Middle frontal gyrus (tissue), 1 donor: ENCODE measurements at regions not wholly inside any gene's neighbourhood (a gene's known extent, or its start where the extent isn't known, plus 50 kb on each side); places are given as distances from the start of the nearest gene placed in this dataset.

ENCODE experiments used
- DNase-seq: peaks from one replicate; pipeline ENCODE4 v3.0.0-alpha.2; 2015; ENCODE audit warnings: low spot score; ENCODE audit errors: extremely low spot score

DNA sequence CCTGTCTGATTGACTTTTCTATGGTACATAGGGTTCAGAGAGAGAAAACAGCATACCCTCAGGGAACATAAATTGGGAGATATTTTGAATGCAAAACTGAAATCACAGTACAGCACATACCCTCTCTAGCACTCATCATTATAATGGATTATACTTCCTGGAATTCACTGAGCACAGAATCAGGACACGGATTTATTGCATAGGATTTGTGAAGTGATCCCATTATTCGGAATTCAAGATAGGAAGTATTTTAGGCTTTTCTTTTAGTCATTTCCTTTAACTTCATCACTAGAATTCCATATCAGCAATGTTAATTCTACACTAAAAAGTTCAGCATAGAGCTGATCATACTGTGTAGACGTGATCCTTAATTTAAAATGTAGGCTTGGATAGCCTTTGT lies 407.0 kb downstream of the PID1 start:
- no peak for DNase-seq

DNA sequence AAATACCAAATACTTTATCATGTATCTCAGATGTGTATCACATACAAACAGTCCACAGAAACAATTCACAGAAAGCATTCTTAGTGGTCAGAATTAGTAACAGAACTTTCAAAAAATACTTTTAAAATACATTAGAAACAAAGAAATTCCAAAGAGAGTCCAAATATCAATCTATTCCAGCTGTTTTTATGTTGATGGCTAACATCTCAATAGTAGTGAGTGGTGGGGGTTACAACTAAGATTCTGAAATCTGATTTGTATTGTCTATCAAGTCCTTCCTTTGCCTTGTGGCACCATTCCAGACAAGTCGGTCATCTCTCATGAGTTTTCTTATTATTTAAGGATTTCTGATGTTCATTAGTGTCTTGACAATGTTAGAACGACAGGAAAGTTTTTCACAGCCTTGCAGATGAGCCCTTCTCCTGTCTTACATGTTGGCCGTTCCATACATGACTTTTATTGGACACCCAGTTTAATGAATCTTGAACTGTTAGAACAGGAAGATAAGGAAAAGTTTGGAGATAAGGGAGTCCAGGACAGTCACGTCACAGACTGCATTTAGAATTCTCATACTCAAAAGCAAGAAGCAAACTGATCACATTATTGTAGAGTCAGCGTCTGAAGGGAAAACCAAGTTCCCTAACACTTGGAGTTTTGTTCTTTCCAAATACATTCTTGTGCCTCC lies 410.3 kb downstream of the PID1 start:
- no peak for DNase-seq

GRCh38 chr2:228853151-228853550 lies 417.9 kb downstream of the PID1 start:
- DNase-seq: no peak

DNA sequence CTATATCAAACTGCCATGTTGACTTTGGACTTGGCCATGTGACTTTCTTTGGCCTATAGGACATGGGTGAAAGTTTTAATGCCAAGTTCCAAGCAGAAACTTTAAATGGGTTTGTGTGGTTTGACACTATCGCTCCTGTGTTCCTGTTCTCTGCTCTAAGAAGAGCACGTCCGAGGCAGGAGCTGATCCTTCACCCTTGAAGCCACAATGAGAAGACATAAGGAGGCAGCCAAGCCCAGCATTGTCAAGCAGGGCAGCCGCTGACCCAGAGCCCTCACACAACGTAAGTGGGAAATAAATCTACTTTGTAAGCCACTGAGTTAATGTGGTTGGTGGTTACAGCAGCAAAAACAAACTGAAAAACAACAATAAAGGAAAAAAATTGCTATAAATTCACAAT lies 422.4 kb downstream of the PID1 start:
- no peak for DNase-seq

GRCh38 chr2:228847684-228848083 lies 423.4 kb downstream of the PID1 start:
- no peak for DNase-seq

DNA sequence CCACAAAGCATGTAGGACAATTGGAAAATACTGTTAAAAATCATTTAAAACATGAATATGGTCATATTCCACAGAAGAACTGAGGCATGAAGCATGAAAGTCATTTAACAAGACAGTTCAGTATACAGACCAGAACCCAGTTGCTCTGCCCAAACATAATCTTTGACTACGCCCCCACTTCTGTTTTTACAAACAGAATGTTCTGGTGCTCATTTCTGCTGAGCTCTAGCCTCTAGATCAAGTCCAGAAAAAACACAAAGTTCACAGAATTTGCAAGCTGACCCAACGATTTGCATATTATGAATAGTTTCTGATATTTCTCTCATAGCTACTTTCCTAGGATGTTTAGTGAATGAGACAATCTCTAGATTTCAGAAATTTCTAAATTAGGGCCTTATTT lies 424.9 kb downstream of the PID1 start:
- no peak for DNase-seq

- no peak for DNase-seq
Measured at GRCh38 chr2:228845162-228845925, 425.7 kb downstream of the PID1 start.

- no peak for DNase-seq
Measured at GRCh38 chr2:228841877-228842276, 429.2 kb downstream of the PID1 start.

GRCh38 chr2:228841475-228841874 lies 429.6 kb downstream of the PID1 start:
- DNase-seq: no peak

- no peak for DNase-seq
Measured at GRCh38 chr2:228840743-228841114, 430.4 kb downstream of the PID1 start.

GRCh38 chr2:228840113-228840742 lies 430.9 kb downstream of the PID1 start:
- DNase-seq: no peak

- no peak for DNase-seq
Measured at GRCh38 chr2:228839421-228839876, 431.6 kb downstream of the PID1 start.

DNA sequence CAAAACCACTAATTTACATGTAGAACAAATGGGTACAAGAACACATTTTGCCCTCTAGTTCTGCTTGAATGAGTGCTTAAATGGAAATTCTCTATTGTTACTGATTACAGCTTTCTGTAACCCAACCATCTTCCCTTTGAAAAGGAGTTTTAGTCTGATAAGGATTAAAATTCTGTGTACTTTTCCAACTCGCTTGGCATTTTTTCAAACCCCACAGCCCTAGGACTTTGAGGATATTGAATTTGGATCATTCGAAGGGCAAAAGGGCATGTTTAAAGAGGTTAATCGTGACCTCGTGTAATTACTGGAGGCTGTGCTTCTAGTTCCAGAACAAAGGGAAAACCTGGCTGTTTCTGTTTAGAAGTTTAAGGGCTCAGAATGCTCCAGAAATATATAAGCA lies 432.3 kb downstream of the PID1 start:
- DNase-seq: no peak

DNA sequence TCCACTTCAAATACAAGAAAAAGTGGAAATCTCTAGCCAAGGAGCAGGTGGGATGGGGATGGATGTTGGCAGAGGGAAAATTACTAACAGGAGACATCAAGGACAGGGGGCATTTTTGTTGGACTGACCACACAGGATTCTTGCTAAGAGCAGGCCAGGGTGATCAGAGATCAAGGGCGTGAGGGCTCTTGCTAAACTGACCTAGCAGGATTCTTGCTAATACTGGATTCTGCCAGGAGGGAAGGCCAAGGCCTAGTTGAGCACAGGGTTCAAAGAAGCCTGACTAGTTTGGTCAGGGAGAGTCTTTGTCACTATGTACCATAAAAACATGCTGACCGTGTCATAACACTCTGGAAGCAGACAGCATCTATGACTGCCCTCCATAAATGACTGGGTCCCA lies 442.7 kb downstream of the PID1 start:
- no peak for DNase-seq

DNA sequence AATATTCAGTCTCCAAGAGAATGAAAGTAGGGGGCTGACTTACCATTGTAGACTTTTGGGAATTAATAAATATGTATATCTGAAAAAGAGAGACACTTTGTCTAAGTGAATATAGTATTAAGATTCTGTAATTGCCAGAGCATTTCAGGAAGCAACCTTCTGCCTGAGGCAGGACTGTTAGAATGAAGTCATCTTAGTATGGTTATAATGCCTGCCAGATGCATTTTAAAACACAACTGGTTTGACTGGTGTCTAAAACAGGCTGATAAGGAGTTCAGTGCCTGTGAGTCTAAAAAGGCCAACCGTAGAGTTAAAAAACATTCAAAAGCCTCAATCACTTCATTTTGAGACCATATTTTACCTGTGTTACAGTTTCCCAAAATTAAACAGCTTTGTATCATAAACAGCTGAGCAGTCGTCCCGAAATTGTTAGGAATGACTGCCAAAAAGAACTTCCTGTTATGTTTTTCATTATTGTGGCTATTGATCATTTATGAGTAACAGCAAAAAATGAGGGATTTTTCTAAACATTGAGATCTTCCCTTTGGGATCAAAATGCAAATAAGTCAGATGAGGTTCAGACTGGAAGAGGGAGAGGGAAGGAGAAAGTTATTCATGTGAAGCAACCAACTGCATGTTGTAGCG lies 443.9 kb downstream of the PID1 start:
- DNase-seq: no peak

DNA sequence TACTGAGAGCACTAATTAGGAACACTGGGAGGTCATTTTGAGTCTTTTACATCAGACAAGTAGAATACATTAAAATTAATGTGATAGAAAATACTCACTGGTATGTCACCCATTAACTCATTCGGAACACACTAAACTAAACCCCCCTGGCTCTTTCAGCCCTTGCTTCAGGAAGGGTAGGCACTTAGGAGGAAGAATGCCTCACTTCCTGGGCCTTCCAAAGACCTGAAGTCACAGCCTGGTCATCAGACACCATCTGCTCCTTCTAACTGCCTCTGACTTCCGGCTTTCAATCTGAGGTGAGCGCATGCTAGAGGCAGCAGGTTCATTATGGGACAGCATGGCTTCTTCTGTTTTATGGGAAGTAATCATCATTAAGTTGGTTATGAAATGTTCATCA lies 451.4 kb downstream of the PID1 start:
- DNase-seq: no peak

DNA sequence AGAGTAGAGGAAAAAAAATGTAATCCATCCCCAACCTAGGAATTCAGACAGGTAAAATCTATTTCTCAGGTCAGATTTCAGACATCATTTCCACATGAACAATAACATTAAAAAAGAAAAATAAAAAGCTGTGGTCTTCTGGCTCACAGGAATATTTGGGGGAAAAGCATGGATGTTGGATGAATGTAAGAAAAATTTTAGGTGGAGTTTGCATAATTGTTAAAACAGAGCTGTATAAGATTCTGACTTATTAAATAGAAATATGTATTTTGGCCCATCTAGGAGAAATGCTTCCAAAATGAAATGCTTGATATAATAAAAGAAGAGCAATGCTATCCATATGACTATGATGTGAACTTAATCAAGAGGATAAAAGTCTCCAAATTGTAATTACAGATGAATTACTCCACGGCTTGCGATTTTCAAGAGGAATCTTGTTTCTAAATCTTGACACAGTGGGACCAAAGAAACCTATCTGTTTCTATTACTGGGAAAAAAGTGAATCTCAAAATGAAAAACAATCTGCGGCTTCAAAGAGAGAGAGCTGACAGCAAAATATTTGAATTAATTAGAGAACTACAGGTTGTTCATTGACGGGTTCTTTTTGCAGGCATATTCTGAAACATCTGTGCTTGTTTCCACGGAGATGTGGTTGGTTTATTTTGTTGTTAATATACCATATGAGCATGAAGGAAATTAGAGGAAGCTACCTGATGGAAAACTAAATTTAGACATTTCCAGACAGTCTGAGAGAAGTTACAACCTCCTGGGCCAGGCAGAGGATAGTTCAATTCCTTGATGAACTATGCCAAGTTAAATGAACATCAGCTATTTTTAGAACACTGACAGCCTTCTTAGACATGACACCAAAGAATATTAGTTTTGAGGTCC lies 468.7 kb downstream of the PID1 start:
- no peak for DNase-seq

DNA sequence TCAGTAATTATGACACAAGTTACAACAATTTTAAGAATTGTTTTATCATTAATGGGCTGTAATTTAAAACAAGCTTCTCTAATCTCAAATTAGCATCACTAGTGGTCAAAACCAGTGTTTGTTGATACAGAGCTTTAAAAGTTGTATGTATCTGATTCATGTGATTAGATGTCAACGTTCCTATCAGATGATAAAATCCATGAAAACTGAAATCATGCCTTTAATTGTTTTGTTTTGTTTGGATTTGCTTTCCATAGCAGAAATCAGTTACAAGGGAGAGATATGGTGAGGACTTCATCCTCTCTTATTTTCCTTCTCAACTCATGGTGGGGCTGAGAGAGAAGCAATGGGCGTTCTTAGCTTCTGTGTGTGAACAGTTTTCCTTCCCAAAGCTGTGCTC lies 469.6 kb downstream of the PID1 start:
- no peak for DNase-seq

DNA sequence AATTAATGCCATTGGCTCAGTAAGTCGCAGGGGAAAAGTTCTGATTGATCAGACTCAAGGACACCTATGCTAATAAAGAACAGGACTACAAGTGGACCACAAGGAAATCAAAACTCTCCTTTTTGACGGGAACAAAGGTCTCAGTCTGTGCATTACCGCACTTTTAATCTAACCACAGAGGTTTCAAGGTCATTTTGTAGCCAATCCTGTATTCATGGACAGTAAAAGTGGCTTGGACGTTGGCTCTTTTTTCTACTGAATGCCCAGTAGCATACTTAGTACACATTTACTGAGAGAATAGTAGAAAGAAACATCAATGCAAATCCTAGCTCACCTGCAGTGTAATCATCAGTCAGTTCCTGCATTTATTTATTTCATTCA lies 471.9 kb downstream of the PID1 start:
- DNase-seq: no peak

- DNase-seq: no peak
Measured at GRCh38 chr2:228798458-228799207, 472.5 kb downstream of the PID1 start.
